IMR-90 (cell line): ENCODE measurements at regions not wholly inside any gene's neighbourhood (a gene's known extent, or its start where the extent isn't known, plus 50 kb on each side); places are given as distances from the start of the nearest gene placed in this dataset.

Experiments used
- ATAC-seq: fragments of 200-7000 bp; cut with Tn5 transposase; 2 replicates; pipeline ENCODE4 v1.9.1; 2020; ENCODE audit warnings: low read depth, mild to moderate bottlenecking, moderate library complexity
- BruUV-seq: library from RNA; stranded (reverse); fragments of 400-500 nt; replicated peaks from 2 replicates; lab custom pipeline; 2021; lab: Mats Ljungman, UMichigan
- CTCF ChIA-PET: fragments of 300-600 bp; formaldehyde crosslinking; extraction: SDS; loops from one replicate; lab custom pipeline; 2021; ENCODE audit warnings: antibody characterized with exemption; lab: Yijun Ruan, JAX
- POLR2A ChIA-PET: fragments of 300-600 bp; sonication (Branson Sonifier 250); formaldehyde crosslinking; loops from one replicate; lab custom pipeline; 2022; ENCODE audit warnings: antibody characterized with exemption; ENCODE audit not compliant: unreplicated experiment; lab: Charles Lee
- DNase-seq: peaks from one replicate; pipeline ENCODE4 v3.0.0; 2013
- H2AFZ ChIP-seq: replicated peaks from 2 replicates; pipeline ENCODE3; 2013; ENCODE audit warnings: low read length, mild to moderate bottlenecking; ENCODE audit not compliant: poor library complexity
- H2AK5ac ChIP-seq: 2 replicates; pipeline ENCODE4 v1.6.1; 2013; ENCODE audit warnings: low read depth, low read length, inconsistent platforms
- H2AK9ac ChIP-seq: replicated peaks from 2 replicates; pipeline ENCODE3; 2013; ENCODE audit warnings: mild to moderate bottlenecking, low read depth, low read length, moderate library complexity; ENCODE audit not compliant: poor library complexity
- H2BK120ac ChIP-seq: 2 replicates; pipeline ENCODE4 v1.6.1; 2013; ENCODE audit warnings: low read depth, low read length, inconsistent platforms
- H2BK15ac ChIP-seq: 3 replicates; pipeline ENCODE4 v1.6.1; 2013; ENCODE audit warnings: low read depth, low read length, inconsistent platforms
- H2BK20ac ChIP-seq: 2 replicates; pipeline ENCODE4 v1.6.1; 2013; ENCODE audit warnings: low read depth, mild to moderate bottlenecking, inconsistent platforms, low read length, moderate library complexity
- H2BK5ac ChIP-seq: 2 replicates; pipeline ENCODE4 v1.6.1; 2013; ENCODE audit warnings: mild to moderate bottlenecking, low read depth, low read length, inconsistent platforms; ENCODE audit not compliant: poor library complexity, severe bottlenecking
- H3K14ac ChIP-seq: replicated peaks from 2 replicates; pipeline ENCODE4 v1.6.1; 2013; ENCODE audit warnings: low read depth, low read length, inconsistent platforms
- H3K18ac ChIP-seq: 2 replicates; pipeline ENCODE4 v1.6.1; 2013; ENCODE audit warnings: low read depth, low read length, control low read depth
- H3K23ac ChIP-seq: 2 replicates; pipeline ENCODE4 v1.6.1; 2013; ENCODE audit warnings: low read depth, low read length, inconsistent platforms
- H3K27ac ChIP-seq: 2 replicates; pipeline ENCODE4 v1.5.1; 2013; ENCODE audit warnings: mild to moderate bottlenecking, control low read depth, low read length; ENCODE audit not compliant: insufficient read depth
- H3K27me3 ChIP-seq: 2 replicates; pipeline ENCODE4 v1.6.1; 2013; ENCODE audit warnings: low read length; ENCODE audit not compliant: control insufficient read depth, insufficient read depth
- H3K36me3 ChIP-seq: 2 replicates; pipeline ENCODE4 v1.6.1; 2013; ENCODE audit warnings: low read length, mixed read lengths; ENCODE audit not compliant: control insufficient read depth, insufficient read depth
- H3K4ac ChIP-seq: 2 replicates; pipeline ENCODE4 v1.6.1; 2013; ENCODE audit warnings: low read depth, low read length, inconsistent platforms
- H3K4me1 ChIP-seq: 2 replicates; pipeline ENCODE4 v1.6.1; 2013; ENCODE audit warnings: low read length, mixed read lengths; ENCODE audit not compliant: control insufficient read depth, insufficient read depth
- H3K4me2 ChIP-seq: 2 replicates; pipeline ENCODE4 v1.6.1; 2013; ENCODE audit warnings: low read depth, mild to moderate bottlenecking, control low read depth, low read length, moderate library complexity
- H3K4me3 ChIP-seq: 2 replicates; pipeline ENCODE4 v1.5.1; 2013; ENCODE audit warnings: low read depth, mild to moderate bottlenecking, control low read depth, low read length, moderate library complexity; ENCODE audit not compliant: insufficient read depth
- H3K56ac ChIP-seq: 2 replicates; pipeline ENCODE4 v1.6.1; 2013; ENCODE audit warnings: low read length, inconsistent platforms; ENCODE audit not compliant: insufficient read depth; ENCODE audit errors: extremely low read depth
- H3K79me1 ChIP-seq, 2 experiments: 2 replicates each; pipeline ENCODE4 v1.6.1; 2013; ENCODE audit warnings: low read length in 2 of 2, inconsistent platforms in 1 of 2, low read depth in 1 of 2
- H3K9ac ChIP-seq: 2 replicates; pipeline ENCODE4 v1.6.1; 2013; ENCODE audit warnings: low read depth, low read length, control low read depth
- H3K9me1 ChIP-seq: 2 replicates; pipeline ENCODE4 v1.6.1; 2013; ENCODE audit warnings: low read length, inconsistent platforms; ENCODE audit not compliant: insufficient read depth
- H3K9me3 ChIP-seq: 2 replicates; pipeline ENCODE4 v1.6.1; 2013; ENCODE audit warnings: low read length; ENCODE audit not compliant: control insufficient read depth, insufficient read depth
- H4K20me1 ChIP-seq: 2 replicates; pipeline ENCODE4 v1.6.1; 2013; ENCODE audit warnings: low read length, inconsistent platforms; ENCODE audit not compliant: insufficient read depth
- H4K5ac ChIP-seq: 2 replicates; pipeline ENCODE4 v1.6.1; 2013; ENCODE audit warnings: mild to moderate bottlenecking, low read depth, low read length, control low read depth
- H4K8ac ChIP-seq, 2 experiments: 2 replicates each; pipeline ENCODE4 v1.6.1; 2013; ENCODE audit warnings: low read depth in 2 of 2, low read length in 2 of 2, control low read depth in 1 of 2, inconsistent platforms in 1 of 2
- H4K91ac ChIP-seq: 2 replicates; pipeline ENCODE4 v1.6.1; 2013; ENCODE audit warnings: low read depth, low read length, inconsistent platforms; ENCODE audit not compliant: insufficient read depth
- CEBPB ChIP-seq: IDR thresholded peaks from 2 replicates; pipeline ENCODE4 v1.6.1; 2012; ENCODE audit warnings: low read depth, low read length, improper control_type of control experiment
- CTCF ChIP-seq: conservative IDR thresholded peaks from 2 replicates; pipeline ENCODE4 v1.5.1; 2012; ENCODE audit warnings: mild to moderate bottlenecking, low read depth, low read length, improper control_type of control experiment
- MAFK ChIP-seq: IDR thresholded peaks from 2 replicates; pipeline ENCODE4 v1.6.1; 2012; ENCODE audit warnings: low read depth, low read length, improper control_type of control experiment
- SMC3 ChIP-seq: fragments of 150-350 bp; IDR thresholded peaks from 2 replicates; pipeline ENCODE4 v1.6.1; 2016; ENCODE audit warnings: low read depth, mild to moderate bottlenecking, antibody characterized with exemption, low read length, moderate library complexity
- WGBS, 2 experiments: methylation state at CpG; one replicate each; pipeline versions ENCODE4 v1.1.5 to v1.1.7; 2013; ENCODE audit warnings: missing lambda C conversion rate in 2 of 2; ENCODE audit not compliant: insufficient read length in 1 of 2; ENCODE audit errors: extremely low coverage in 2 of 2; 5-methylcytosine and 5-hydroxymethylcytosine counted together
- dilution Hi-C: fragments of 300-500 bp; cut with HindIII; formaldehyde crosslinking; loops from one replicate; pipeline ENCODE4 v1.14.3; 2018; ENCODE audit warnings: low sequenced_read_pairs; ENCODE audit not compliant: unreplicated experiment
- in situ Hi-C: fragments of 300-500 bp; cut with MboI; formaldehyde crosslinking; loops from 3 replicates; pipeline ENCODE4 v1.14.3; 2019; ENCODE audit warnings: low sequenced_read_pairs, inconsistent platforms, mixed read lengths
- intact Hi-C: fragments of 100-400 bp; cut with micrococcal nuclease; formaldehyde crosslinking; loops from 2 replicates; pipeline ENCODE4 v1.10.0; 2022

GRCh38 chr3:59118928-59119327 is 69.1 kb upstream of the CFAP20DC start:
- dilution Hi-C loops: no loop called here

More at GRCh38 chr3:59118928-59119327, 69.1 kb upstream of the CFAP20DC start:
- Histone ChIP-seq H2AK9ac (no peak overlapping the region), H4K91ac (no peak overlapping the region), H3K23ac (no peak overlapping the region), H3K18ac (no peak overlapping the region), H3K27ac (no peak overlapping the region), H4K20me1 (no peaks in the 10 kb centered on the region), H3K9me3 (no peaks in the 10 kb centered on the region), H3K4me2 (no peak overlapping the region), H2AFZ (no peak overlapping the region), H2BK5ac (no peak overlapping the region), H4K5ac (no peak overlapping the region), H2BK120ac (no peak overlapping the region), H2BK15ac (no peak overlapping the region), H4K8ac (no peak overlapping the region), H3K9ac (no peak overlapping the region), H2BK20ac (no peak overlapping the region), H2AK5ac (no peak overlapping the region), H3K79me1 (no peaks in the 10 kb centered on the region), H3K4me3 (no peak overlapping the region), H3K4me1 (no peaks in the 10 kb centered on the region), H3K9me1 (no peaks in the 10 kb centered on the region), H3K27me3 (no peaks in the 10 kb centered on the region), H3K36me3 (no peaks in the 10 kb centered on the region), H3K14ac (no peak overlapping the region), H3K4ac (no peak overlapping the region), H3K56ac (no peak overlapping the region)
- in situ Hi-C loops: no loop called here
- POLR2A ChIA-PET: no interaction called here
- ATAC-seq: no peak
- no peak for TF ChIP-seq MAFK
- peak; percentile 64 for TF ChIP-seq CEBPB
- no peak for TF ChIP-seq CTCF
- no peak for TF ChIP-seq SMC3
- CTCF ChIA-PET: no interaction called here
- WGBS, 2 experiments: 71% methylated on average over 1 of the region's 3 CpGs; no CpG with 5 or more reads in 1 of the 2 experiments
- intact Hi-C loops: no loop called here
- no peak for DNase-seq
- no TSS peak for BruUV-seq
